GM23338 (cell line): ENCODE measurements at regions not wholly inside any gene's neighbourhood (a gene's known extent, or its start where the extent isn't known, plus 50 kb on each side); places are given as distances from the start of the nearest gene placed in this dataset.

ENCODE experiments used
- ATAC-seq: fragments of 200-7000 bp; cut with Tn5 transposase; 3 replicates; pipeline ENCODE4 v1.9.1; 2020
- DNase-seq: peaks from one replicate; pipeline ENCODE4 v3.0.0-alpha.2; 2015; ENCODE audit warnings: low spot score
- H2AFZ ChIP-seq: fragments of 200-600 bp; sonication (generic); 2 replicates; pipeline ENCODE4 v1.8.0; 2016; ENCODE audit warnings: antibody characterized with exemption, mild to moderate bottlenecking, moderate library complexity
- H3F3A ChIP-seq: fragments of 200-600 bp; sonication (generic); replicated peaks from 2 replicates; pipeline ENCODE4 v1.8.0; 2017; ENCODE audit warnings: antibody characterized with exemption, mixed run types, low read depth
- H3K27ac ChIP-seq: fragments of 200-600 bp; sonication (generic); 2 replicates; pipeline ENCODE4 v1.6.1; 2016; ENCODE audit warnings: low read depth
- H3K27me3 ChIP-seq: fragments of 200-600 bp; sonication (generic); 2 replicates; pipeline ENCODE4 v1.8.0; 2016; ENCODE audit warnings: mild to moderate bottlenecking, mixed run types, moderate library complexity; ENCODE audit not compliant: insufficient read depth
- H3K36me3 ChIP-seq: fragments of 200-600 bp; sonication (generic); 2 replicates; pipeline ENCODE4 v1.8.0; 2016; ENCODE audit warnings: mild to moderate bottlenecking; ENCODE audit not compliant: insufficient read depth
- H3K4me1 ChIP-seq: fragments of 200-600 bp; sonication (generic); 2 replicates; pipeline ENCODE4 v1.8.0; 2016; ENCODE audit warnings: mild to moderate bottlenecking, moderate library complexity; ENCODE audit not compliant: insufficient read depth
- H3K4me2 ChIP-seq: fragments of 200-600 bp; sonication (generic); 2 replicates; pipeline ENCODE4 v1.7.1; 2017; ENCODE audit warnings: mixed run types
- H3K4me3 ChIP-seq: fragments of 200-600 bp; sonication (generic); 2 replicates; pipeline ENCODE4 v1.6.1; 2016; ENCODE audit warnings: mixed run types
- H3K79me2 ChIP-seq: fragments of 200-600 bp; sonication (generic); replicated peaks from 2 replicates; pipeline ENCODE4 v1.8.0; 2017; ENCODE audit warnings: mild to moderate bottlenecking; ENCODE audit not compliant: insufficient read depth
- H3K9me2 ChIP-seq: fragments of 200-600 bp; sonication (generic); 2 replicates; pipeline ENCODE4 v1.8.0; 2017; ENCODE audit not compliant: insufficient read depth
- H4K20me1 ChIP-seq: fragments of 200-600 bp; sonication (generic); replicated peaks from 2 replicates; pipeline ENCODE4 v1.8.0; 2017; ENCODE audit warnings: mild to moderate bottlenecking; ENCODE audit not compliant: insufficient read depth
- H3K27ac Mint-ChIP-seq: 2 replicates; pipeline ENCODE4 v1.8.0; 2020; ENCODE audit warnings: inconsistent platforms, mild to moderate bottlenecking, moderate library complexity, mixed read lengths
- H3K27me3 Mint-ChIP-seq: 3 replicates; pipeline ENCODE4 v1.8.0; 2022; ENCODE audit warnings: low read depth, mild to moderate bottlenecking, moderate library complexity, mixed read lengths, inconsistent platforms; ENCODE audit not compliant: insufficient read depth, poor library complexity
- H3K36me3 Mint-ChIP-seq: 3 replicates; pipeline ENCODE4 v1.8.0; 2021; ENCODE audit warnings: low read depth, mild to moderate bottlenecking, inconsistent platforms, moderate library complexity, mixed read lengths
- H3K4me1 Mint-ChIP-seq: 3 replicates; pipeline ENCODE4 v1.8.0; 2020; ENCODE audit warnings: mild to moderate bottlenecking, inconsistent platforms, mixed read lengths
- H3K4me3 Mint-ChIP-seq: 3 replicates; pipeline ENCODE4 v1.8.0; 2021; ENCODE audit warnings: moderate library complexity, mild to moderate bottlenecking, inconsistent platforms, mixed read lengths
- H3K9me3 Mint-ChIP-seq: 3 replicates; pipeline ENCODE4 v1.8.0; 2020; ENCODE audit warnings: moderate library complexity, mild to moderate bottlenecking, inconsistent platforms, mixed read lengths
- CREB1 ChIP-seq: fragments of 250-450 bp; sonication (Bioruptor Pico); IDR thresholded peaks from 2 replicates; pipeline ENCODE4 v1.5.0; 2020; ENCODE audit warnings: low read depth, mild to moderate bottlenecking, moderate library complexity
- EZH2 ChIP-seq: fragments of 200-600 bp; sonication (generic); IDR thresholded peaks from one replicate; pipeline ENCODE4 v1.8.0; 2017; ENCODE audit warnings: antibody characterized with exemption, mild to moderate bottlenecking, low read depth; ENCODE audit not compliant: unreplicated experiment
- JUNB ChIP-seq: IDR thresholded peaks from one replicate; pipeline ENCODE4 v1.6.1; 2016; ENCODE audit warnings: antibody characterized with exemption; ENCODE audit not compliant: unreplicated experiment
- NANOG ChIP-seq: IDR thresholded peaks from 2 replicates; pipeline ENCODE4 v1.6.1; 2016; ENCODE audit warnings: antibody characterized with exemption, borderline replicate concordance
- POLR2AphosphoS5 ChIP-seq: IDR thresholded peaks from 2 replicates; pipeline ENCODE4 v1.6.1; 2016; ENCODE audit warnings: antibody characterized with exemption, low read depth
- TF ChIP-seq, protein P1 (sequence below), 2 experiments: fragments of 200-600 bp in 1 of 2; sonication (generic) in 1 of 2; conservative IDR thresholded peaks; 2 replicates each; pipeline versions ENCODE4 v1.5.1 to v1.6.1; 2016 to 2017; ENCODE audit warnings: antibody characterized with exemption in 2 of 2, low read depth in 2 of 2, mild to moderate bottlenecking in 2 of 2, moderate library complexity in 1 of 2
- TF ChIP-seq, protein P2 (sequence below): IDR thresholded peaks from one replicate; pipeline ENCODE4 v1.6.1; 2018; ENCODE audit warnings: antibody characterized with exemption; ENCODE audit not compliant: unreplicated experiment
- TF ChIP-seq, protein P3 (sequence below): fragments of 250-450 bp; sonication (Bioruptor Pico); IDR thresholded peaks from 2 replicates; pipeline ENCODE4 v1.5.0; 2020; ENCODE audit warnings: mild to moderate bottlenecking, moderate library complexity
- TF ChIP-seq, protein P4 (sequence below): IDR thresholded peaks from 2 replicates; pipeline ENCODE4 v1.6.1; 2016; ENCODE audit warnings: antibody characterized with exemption

DNA sequence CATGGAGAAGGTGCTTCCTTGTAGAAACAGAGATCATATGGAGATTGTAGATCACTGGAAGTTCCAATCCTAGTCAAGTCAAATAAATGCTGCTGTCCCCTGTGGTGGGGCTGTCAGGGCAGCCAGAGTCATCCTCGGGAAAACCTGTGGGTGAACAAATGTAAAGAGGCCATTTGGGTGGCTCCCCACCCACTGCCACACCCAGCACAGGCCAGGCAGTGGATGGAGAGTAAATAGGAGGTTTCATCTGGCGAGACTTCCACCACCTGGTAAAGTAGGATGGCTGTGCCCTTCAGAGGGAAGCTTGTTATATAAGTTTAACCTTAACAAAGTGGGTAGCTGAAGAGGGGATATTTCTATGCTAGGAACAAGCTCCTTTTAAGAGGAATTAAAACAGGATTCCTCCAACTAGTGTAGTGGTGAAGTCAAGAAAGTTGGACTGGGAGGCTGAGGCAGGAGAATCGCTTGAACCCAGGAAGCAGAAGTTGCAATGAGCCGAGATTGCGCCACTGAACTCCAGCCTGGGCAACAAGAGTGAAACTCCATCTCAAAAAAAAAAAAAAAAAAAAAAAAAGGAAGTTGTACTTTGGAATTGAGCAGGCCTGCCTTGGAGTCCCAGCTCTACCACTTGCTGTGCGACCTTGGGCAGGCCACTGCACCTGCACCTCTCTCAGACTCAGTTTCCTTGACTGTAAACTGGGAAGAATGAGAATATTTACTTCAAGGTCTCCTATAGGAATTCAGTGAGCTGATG is 273.7 kb downstream of the PTTG2 start:
- ATAC-seq = no peak
- TF ChIP-seq NANOG (no peak), EZH2 (no peak), POLR2AphosphoS5 (no peak), JUNB (no peak), CREB1 (no peak)
- TF ChIP-seq, protein P1, sequence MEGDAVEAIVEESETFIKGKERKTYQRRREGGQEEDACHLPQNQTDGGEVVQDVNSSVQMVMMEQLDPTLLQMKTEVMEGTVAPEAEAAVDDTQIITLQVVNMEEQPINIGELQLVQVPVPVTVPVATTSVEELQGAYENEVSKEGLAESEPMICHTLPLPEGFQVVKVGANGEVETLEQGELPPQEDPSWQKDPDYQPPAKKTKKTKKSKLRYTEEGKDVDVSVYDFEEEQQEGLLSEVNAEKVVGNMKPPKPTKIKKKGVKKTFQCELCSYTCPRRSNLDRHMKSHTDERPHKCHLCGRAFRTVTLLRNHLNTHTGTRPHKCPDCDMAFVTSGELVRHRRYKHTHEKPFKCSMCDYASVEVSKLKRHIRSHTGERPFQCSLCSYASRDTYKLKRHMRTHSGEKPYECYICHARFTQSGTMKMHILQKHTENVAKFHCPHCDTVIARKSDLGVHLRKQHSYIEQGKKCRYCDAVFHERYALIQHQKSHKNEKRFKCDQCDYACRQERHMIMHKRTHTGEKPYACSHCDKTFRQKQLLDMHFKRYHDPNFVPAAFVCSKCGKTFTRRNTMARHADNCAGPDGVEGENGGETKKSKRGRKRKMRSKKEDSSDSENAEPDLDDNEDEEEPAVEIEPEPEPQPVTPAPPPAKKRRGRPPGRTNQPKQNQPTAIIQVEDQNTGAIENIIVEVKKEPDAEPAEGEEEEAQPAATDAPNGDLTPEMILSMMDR (conservative IDR thresholded peaks at IDR 0.05; ENCODE audit: low read depth in 2 of 2) = no peak
- TF ChIP-seq, protein P2, sequence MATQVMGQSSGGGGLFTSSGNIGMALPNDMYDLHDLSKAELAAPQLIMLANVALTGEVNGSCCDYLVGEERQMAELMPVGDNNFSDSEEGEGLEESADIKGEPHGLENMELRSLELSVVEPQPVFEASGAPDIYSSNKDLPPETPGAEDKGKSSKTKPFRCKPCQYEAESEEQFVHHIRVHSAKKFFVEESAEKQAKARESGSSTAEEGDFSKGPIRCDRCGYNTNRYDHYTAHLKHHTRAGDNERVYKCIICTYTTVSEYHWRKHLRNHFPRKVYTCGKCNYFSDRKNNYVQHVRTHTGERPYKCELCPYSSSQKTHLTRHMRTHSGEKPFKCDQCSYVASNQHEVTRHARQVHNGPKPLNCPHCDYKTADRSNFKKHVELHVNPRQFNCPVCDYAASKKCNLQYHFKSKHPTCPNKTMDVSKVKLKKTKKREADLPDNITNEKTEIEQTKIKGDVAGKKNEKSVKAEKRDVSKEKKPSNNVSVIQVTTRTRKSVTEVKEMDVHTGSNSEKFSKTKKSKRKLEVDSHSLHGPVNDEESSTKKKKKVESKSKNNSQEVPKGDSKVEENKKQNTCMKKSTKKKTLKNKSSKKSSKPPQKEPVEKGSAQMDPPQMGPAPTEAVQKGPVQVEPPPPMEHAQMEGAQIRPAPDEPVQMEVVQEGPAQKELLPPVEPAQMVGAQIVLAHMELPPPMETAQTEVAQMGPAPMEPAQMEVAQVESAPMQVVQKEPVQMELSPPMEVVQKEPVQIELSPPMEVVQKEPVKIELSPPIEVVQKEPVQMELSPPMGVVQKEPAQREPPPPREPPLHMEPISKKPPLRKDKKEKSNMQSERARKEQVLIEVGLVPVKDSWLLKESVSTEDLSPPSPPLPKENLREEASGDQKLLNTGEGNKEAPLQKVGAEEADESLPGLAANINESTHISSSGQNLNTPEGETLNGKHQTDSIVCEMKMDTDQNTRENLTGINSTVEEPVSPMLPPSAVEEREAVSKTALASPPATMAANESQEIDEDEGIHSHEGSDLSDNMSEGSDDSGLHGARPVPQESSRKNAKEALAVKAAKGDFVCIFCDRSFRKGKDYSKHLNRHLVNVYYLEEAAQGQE = no peak
- TF ChIP-seq, protein P3, sequence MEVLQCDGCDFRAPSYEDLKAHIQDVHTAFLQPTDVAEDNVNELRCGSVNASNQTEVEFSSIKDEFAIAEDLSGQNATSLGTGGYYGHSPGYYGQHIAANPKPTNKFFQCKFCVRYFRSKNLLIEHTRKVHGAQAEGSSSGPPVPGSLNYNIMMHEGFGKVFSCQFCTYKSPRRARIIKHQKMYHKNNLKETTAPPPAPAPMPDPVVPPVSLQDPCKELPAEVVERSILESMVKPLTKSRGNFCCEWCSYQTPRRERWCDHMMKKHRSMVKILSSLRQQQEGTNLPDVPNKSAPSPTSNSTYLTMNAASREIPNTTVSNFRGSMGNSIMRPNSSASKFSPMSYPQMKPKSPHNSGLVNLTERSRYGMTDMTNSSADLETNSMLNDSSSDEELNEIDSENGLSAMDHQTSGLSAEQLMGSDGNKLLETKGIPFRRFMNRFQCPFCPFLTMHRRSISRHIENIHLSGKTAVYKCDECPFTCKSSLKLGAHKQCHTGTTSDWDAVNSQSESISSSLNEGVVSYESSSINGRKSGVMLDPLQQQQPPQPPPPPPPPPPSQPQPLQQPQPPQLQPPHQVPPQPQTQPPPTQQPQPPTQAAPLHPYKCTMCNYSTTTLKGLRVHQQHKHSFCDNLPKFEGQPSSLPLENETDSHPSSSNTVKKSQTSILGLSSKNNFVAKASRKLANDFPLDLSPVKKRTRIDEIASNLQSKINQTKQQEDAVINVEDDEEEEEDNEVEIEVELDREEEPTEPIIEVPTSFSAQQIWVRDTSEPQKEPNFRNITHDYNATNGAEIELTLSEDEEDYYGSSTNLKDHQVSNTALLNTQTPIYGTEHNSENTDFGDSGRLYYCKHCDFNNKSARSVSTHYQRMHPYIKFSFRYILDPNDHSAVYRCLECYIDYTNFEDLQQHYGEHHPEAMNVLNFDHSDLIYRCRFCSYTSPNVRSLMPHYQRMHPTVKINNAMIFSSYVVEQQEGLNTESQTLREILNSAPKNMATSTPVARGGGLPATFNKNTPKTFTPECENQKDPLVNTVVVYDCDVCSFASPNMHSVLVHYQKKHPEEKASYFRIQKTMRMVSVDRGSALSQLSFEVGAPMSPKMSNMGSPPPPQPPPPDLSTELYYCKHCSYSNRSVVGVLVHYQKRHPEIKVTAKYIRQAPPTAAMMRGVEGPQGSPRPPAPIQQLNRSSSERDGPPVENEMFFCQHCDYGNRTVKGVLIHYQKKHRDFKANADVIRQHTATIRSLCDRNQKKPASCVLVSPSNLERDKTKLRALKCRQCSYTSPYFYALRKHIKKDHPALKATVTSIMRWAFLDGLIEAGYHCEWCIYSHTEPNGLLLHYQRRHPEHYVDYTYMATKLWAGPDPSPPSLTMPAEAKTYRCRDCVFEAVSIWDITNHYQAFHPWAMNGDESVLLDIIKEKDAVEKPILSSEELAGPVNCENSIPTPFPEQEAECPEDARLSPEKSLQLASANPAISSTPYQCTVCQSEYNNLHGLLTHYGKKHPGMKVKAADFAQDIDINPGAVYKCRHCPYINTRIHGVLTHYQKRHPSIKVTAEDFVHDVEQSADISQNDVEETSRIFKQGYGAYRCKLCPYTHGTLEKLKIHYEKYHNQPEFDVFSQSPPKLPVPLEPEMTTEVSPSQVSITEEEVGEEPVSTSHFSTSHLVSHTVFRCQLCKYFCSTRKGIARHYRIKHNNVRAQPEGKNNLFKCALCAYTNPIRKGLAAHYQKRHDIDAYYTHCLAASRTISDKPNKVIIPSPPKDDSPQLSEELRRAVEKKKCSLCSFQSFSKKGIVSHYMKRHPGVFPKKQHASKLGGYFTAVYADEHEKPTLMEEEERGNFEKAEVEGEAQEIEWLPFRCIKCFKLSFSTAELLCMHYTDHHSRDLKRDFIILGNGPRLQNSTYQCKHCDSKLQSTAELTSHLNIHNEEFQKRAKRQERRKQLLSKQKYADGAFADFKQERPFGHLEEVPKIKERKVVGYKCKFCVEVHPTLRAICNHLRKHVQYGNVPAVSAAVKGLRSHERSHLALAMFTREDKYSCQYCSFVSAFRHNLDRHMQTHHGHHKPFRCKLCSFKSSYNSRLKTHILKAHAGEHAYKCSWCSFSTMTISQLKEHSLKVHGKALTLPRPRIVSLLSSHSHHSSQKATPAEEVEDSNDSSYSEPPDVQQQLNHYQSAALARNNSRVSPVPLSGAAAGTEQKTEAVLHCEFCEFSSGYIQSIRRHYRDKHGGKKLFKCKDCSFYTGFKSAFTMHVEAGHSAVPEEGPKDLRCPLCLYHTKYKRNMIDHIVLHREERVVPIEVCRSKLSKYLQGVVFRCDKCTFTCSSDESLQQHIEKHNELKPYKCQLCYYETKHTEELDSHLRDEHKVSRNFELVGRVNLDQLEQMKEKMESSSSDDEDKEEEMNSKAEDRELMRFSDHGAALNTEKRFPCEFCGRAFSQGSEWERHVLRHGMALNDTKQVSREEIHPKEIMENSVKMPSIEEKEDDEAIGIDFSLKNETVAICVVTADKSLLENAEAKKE (CRISPR knock-in tag) = no peak
- TF ChIP-seq, protein P4, sequence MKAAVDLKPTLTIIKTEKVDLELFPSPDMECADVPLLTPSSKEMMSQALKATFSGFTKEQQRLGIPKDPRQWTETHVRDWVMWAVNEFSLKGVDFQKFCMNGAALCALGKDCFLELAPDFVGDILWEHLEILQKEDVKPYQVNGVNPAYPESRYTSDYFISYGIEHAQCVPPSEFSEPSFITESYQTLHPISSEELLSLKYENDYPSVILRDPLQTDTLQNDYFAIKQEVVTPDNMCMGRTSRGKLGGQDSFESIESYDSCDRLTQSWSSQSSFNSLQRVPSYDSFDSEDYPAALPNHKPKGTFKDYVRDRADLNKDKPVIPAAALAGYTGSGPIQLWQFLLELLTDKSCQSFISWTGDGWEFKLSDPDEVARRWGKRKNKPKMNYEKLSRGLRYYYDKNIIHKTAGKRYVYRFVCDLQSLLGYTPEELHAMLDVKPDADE = no peak
- Histone ChIP-seq H3F3A (no peaks in the 10 kb centered on the region), H3K27me3 (no peaks in the 10 kb centered on the region), H3K36me3 (no peaks in the 10 kb centered on the region), H3K9me2 (no peaks in the 10 kb centered on the region), H3K79me2 (no peaks in the 10 kb centered on the region), H3K27ac (no peak overlapping the region), H4K20me1 (no peaks in the 10 kb centered on the region), H3K4me3 (no peak overlapping the region), H3K4me2 (no peak overlapping the region), H3K4me1 (no peaks in the 10 kb centered on the region), H2AFZ (no peak overlapping the region)
- H3K4me3 Mint-ChIP-seq = no peak overlapping the region
- H3K4me1 Mint-ChIP-seq = no peaks in the 10 kb centered on the region; the same call in 2 of the 3 replicates
- peaks cover 4% of the 10 kb centered on the region for H3K27me3 Mint-ChIP-seq
- no peak for DNase-seq
- no peak overlapping the region for H3K27ac Mint-ChIP-seq
- H3K36me3 Mint-ChIP-seq = no peaks in the 10 kb centered on the region
- no peaks in the 10 kb centered on the region for H3K9me3 Mint-ChIP-seq
